PFSK-1 (cell line): ENCODE measurements at regions not wholly inside any gene's neighbourhood (a gene's known extent, or its start where the extent isn't known, plus 50 kb on each side); places are given as distances from the start of the nearest gene placed in this dataset.

Source experiments
- FOXP2 ChIP-seq: optimal IDR thresholded peaks from 2 replicates; pipeline ENCODE3; 2011; ENCODE audit warnings: borderline replicate concordance, control low read depth, inconsistent platforms; ENCODE audit not compliant: insufficient read depth; ENCODE audit errors: extremely low read length, extremely low read depth
- POLR2AphosphoS5 ChIP-seq: IDR thresholded peaks from 2 replicates; pipeline ENCODE4 v1.6.1; 2012; ENCODE audit warnings: low read depth, mild to moderate bottlenecking, control low read depth, low read length, moderate library complexity
- SIN3A ChIP-seq: IDR thresholded peaks from 2 replicates; pipeline ENCODE4 v1.6.1; 2012; ENCODE audit warnings: mild to moderate bottlenecking, low read length, moderate library complexity, borderline replicate concordance; ENCODE audit not compliant: insufficient read depth
- TAF1 ChIP-seq: IDR thresholded peaks from 2 replicates; pipeline ENCODE4 v1.6.1; 2012; ENCODE audit warnings: low read length, control low read depth, borderline replicate concordance; ENCODE audit not compliant: insufficient read depth
- TF ChIP-seq, protein P1 (sequence below), 2 experiments: IDR thresholded peaks; 2 replicates each; pipeline versions ENCODE4 v1.6.1 to v1.8.0; 2011 to 2012; ENCODE audit warnings: low read depth in 2 of 2, low read length in 2 of 2, control low read depth in 1 of 2, inconsistent platforms in 1 of 2, mild to moderate bottlenecking in 1 of 2, moderate library complexity in 1 of 2; ENCODE audit not compliant: insufficient read depth in 1 of 2

DNA sequence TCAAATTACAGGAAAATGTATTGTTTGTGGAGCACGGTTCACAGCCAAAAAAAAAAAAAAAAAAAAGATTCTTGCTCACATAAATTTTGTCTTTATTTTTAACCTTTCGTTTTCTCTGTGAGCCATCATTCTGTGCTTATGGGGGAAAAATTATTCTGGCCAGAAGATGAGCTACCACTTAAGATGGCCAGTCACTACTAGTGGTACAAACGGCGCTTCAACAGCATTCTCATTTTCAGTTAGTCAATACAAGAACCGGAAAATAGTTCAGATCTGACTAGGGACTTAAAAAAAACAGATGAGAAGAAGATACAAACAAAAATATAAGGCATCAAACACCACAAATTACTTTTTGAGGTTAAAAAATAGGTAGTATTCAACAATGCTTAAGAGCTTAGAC is 158.6 kb upstream of the CNTN5 start:
- no peak for TF ChIP-seq TAF1
- TF ChIP-seq, protein P1, sequence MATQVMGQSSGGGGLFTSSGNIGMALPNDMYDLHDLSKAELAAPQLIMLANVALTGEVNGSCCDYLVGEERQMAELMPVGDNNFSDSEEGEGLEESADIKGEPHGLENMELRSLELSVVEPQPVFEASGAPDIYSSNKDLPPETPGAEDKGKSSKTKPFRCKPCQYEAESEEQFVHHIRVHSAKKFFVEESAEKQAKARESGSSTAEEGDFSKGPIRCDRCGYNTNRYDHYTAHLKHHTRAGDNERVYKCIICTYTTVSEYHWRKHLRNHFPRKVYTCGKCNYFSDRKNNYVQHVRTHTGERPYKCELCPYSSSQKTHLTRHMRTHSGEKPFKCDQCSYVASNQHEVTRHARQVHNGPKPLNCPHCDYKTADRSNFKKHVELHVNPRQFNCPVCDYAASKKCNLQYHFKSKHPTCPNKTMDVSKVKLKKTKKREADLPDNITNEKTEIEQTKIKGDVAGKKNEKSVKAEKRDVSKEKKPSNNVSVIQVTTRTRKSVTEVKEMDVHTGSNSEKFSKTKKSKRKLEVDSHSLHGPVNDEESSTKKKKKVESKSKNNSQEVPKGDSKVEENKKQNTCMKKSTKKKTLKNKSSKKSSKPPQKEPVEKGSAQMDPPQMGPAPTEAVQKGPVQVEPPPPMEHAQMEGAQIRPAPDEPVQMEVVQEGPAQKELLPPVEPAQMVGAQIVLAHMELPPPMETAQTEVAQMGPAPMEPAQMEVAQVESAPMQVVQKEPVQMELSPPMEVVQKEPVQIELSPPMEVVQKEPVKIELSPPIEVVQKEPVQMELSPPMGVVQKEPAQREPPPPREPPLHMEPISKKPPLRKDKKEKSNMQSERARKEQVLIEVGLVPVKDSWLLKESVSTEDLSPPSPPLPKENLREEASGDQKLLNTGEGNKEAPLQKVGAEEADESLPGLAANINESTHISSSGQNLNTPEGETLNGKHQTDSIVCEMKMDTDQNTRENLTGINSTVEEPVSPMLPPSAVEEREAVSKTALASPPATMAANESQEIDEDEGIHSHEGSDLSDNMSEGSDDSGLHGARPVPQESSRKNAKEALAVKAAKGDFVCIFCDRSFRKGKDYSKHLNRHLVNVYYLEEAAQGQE (IDR thresholded peaks at IDR 0.05; ENCODE audit: insufficient read depth in 1 of 2, low read depth in 2 of 2, low read length in 2 of 2), result no peak
- no peak for TF ChIP-seq POLR2AphosphoS5
- no peak for TF ChIP-seq FOXP2
- no peak for TF ChIP-seq SIN3A

DNA sequence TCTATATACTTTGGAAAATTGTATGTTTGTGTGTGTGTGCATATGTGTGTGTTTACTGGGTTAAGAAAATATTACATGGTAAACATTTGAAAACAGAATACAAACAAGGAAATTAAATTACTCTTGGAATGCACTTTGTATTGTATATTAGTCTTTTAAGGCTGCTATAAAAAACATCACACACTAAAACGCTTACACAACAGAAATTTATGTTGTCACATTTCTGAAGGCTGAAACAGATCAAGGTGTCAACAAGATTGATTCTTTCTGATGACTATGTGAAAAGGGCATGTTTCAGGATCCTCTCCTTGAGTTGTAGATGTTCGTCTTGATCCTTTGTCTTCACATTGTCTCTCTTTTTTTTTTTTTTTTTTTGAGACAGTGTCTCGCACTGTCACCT is 149.1 kb upstream of the CNTN5 start:
- TF ChIP-seq TAF1 (no peak), POLR2AphosphoS5 (no peak), SIN3A (no peak), FOXP2 (no peak)
- TF ChIP-seq, protein P1 (IDR thresholded peaks at IDR 0.05; ENCODE audit: insufficient read depth in 1 of 2, low read depth in 2 of 2, low read length in 2 of 2), result no peak

DNA sequence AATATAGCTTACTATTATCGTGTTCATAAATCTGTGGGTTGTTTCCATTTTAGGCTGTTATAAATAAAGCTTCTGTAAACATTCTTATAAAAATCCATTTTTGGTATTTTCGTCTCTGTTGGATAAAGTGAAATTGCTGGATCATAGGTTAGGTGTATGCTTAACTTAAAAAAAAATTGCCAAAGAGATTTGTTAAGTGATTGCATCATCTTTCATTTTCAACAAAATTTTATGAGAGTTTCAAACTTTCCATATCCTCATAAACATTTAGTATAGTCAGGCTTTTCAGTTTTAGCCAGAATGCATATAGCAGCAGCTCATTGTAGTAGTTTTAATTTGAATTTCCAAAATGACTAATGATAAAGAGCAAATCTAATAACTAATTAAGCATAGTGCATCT is 146.7 kb upstream of the CNTN5 start:
- no peak for TF ChIP-seq FOXP2
- no peak for TF ChIP-seq TAF1
- no peak for TF ChIP-seq POLR2AphosphoS5
- no peak for TF ChIP-seq SIN3A
- TF ChIP-seq, protein P1 (IDR thresholded peaks at IDR 0.05; ENCODE audit: insufficient read depth in 1 of 2, low read depth in 2 of 2, low read length in 2 of 2), result no peak

DNA sequence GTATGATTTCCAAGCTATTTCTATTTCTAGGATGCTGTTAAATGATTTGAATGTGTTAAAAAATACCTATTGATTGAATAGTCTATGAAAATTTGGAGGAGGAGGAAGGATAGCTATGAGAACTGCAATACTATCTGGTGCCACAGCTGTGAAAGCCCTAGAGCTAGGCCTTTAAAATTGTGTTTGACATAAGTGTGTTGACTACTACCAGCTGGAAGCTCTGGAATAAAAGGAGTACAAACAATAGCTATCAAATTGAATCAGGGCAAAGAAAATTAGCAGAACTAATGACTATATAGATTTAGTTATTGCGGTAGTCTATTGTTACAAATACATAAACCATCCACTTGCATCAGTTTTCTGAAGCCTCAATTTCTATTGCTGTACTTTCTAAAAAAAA is 124.8 kb upstream of the CNTN5 start:
- TF ChIP-seq TAF1 (no peak), POLR2AphosphoS5 (no peak)

DNA sequence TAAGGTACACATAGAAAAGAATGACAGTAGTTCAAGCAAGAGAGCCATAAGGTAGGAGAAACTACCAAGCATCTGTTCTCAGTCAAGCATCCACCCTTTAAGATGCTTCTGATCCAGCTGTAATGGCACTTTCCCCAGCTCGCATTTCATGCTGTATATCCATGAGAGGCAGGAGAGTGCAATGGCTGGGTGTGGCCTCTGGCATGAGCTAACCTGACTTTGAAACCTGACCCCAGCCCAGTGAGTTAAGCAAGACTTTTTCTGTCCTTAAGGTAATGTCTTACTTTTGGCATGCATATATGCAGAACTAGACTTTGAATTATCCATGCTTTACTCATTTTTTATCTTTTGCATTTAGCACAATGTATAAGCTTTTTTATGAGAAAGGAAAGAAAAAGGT is 79.8 kb upstream of the CNTN5 start:
- TF ChIP-seq SIN3A (no peak), FOXP2 (no peak), TAF1 (no peak), POLR2AphosphoS5 (no peak)
- TF ChIP-seq, protein P1 (IDR thresholded peaks at IDR 0.05; ENCODE audit: insufficient read depth in 1 of 2, low read depth in 2 of 2, low read length in 2 of 2), result no peak

DNA sequence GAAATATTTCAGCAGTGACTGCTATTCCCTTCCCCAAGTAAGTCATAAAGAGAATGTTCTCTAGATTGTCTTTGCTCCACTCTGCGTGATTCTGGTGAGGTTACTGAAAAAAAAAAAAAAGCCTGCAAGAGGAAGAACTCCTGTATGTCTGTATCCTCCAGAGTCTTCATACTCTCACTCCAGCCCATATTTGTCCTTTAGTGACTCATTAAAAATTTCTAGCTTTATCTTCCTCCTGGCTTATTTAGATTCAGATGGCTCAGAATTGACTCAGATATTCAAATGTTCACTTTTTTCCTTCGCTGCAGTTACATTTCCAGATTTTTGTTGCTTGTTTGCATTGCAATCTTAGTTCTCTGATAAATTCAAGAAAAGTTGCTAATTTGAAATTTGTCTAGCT is 76.3 kb upstream of the CNTN5 start:
- TF ChIP-seq FOXP2 (no peak), POLR2AphosphoS5 (no peak), TAF1 (no peak), SIN3A (no peak)
